GM18517 (cell line): ENCODE measurements at regions not wholly inside any gene's neighbourhood (a gene's known extent, or its start where the extent isn't known, plus 50 kb on each side); places are given as distances from the start of the nearest gene placed in this dataset.

Experiments
- ATAC-seq: cut with Tn5 transposase; IDR thresholded peaks from one replicate; pipeline ENCODE4 v1.9.1; 2021; ENCODE audit warnings: mild to moderate bottlenecking, moderate library complexity; ENCODE audit not compliant: unreplicated experiment

GRCh38 chr4:140316799-140317198 is 56.6 kb upstream of the SCOC start:
- no peak for ATAC-seq

- no peak for ATAC-seq
Measured at GRCh38 chr4:140315970-140316369, 57.5 kb upstream of the SCOC start.

GRCh38 chr4:140315438-140315837 is 58.0 kb upstream of the SCOC start:
- no peak for ATAC-seq

- ATAC-seq = no peak
Measured at GRCh38 chr4:140315019-140315418, 58.4 kb upstream of the SCOC start.

- no peak for ATAC-seq
Measured at GRCh38 chr4:140312100-140312499, 61.3 kb upstream of the SCOC start.

- no peak for ATAC-seq
Measured at GRCh38 chr4:140311257-140311835, 62.1 kb upstream of the SCOC start.

- ATAC-seq = no peak
Measured at GRCh38 chr4:140309124-140309870, 64.1 kb upstream of the SCOC start.

GRCh38 chr4:140308366-140309123 is 64.9 kb upstream of the SCOC start:
- ATAC-seq = no peak

- ATAC-seq = no peak
Measured at GRCh38 chr4:140305053-140305452, 68.4 kb upstream of the SCOC start.

- no peak for ATAC-seq
Measured at GRCh38 chr4:140304346-140304745, 69.1 kb upstream of the SCOC start.

- ATAC-seq = no peak
Measured at GRCh38 chr4:140302151-140302859, 71.1 kb upstream of the SCOC start.

- ATAC-seq = no peak
Measured at GRCh38 chr4:140300271-140300970, 73.0 kb upstream of the SCOC start.

GRCh38 chr4:140298001-140298400 is 75.4 kb upstream of the SCOC start:
- ATAC-seq = no peak

- ATAC-seq = no peak
Measured at GRCh38 chr4:140297221-140297570, 76.2 kb upstream of the SCOC start.

- no peak for ATAC-seq
Measured at GRCh38 chr4:140296335-140297220, 76.9 kb upstream of the SCOC start.

GRCh38 chr4:140293979-140294378 is 79.5 kb upstream of the SCOC start:
- no peak for ATAC-seq

- no peak for ATAC-seq
Measured at GRCh38 chr4:140291259-140291658, 82.2 kb upstream of the SCOC start.

GRCh38 chr4:140289486-140289885 is 84.0 kb upstream of the SCOC start:
- ATAC-seq = no peak

- no peak for ATAC-seq
Measured at GRCh38 chr4:140286456-140286855, 87.0 kb upstream of the SCOC start.

- ATAC-seq = no peak
Measured at GRCh38 chr4:140284456-140284855, 89.0 kb upstream of the SCOC start.
